Activated CD8-positive, alpha-beta memory T cell treated with anti-CD3 and anti-CD28 coated beads for 1 hour (primary cell): ENCODE measurements at regions not wholly inside any gene's neighbourhood (a gene's known extent, or its start where the extent isn't known, plus 50 kb on each side); places are given as distances from the start of the nearest gene placed in this dataset.
"Not testable (repeated sequence)": the region's sequence is repeated elsewhere in the genome, so short reads cannot be mapped to it uniquely, and the experiment has no call there.

ENCODE experiments used
- DNase-seq, 2 donors: peaks; one replicate each; pipeline ENCODE4 v3.0.0-alpha.2; 2020; ENCODE audit warnings: low read depth in 1 of 2; ENCODE audit errors: extremely low read depth in 1 of 2

GRCh38 chr13:22765547-22765946 is 415.2 kb upstream of the SGCG start:
- DNase-seq = no peak

- DNase-seq = no peak
Measured at GRCh38 chr13:22770891-22771290, 409.9 kb upstream of the SGCG start.

GRCh38 chr13:22773465-22773864 is 407.3 kb upstream of the SGCG start:
- no peak for DNase-seq

GRCh38 chr13:22776394-22777186 is 404.2 kb upstream of the SGCG start:
- no peak for DNase-seq

GRCh38 chr13:22777207-22777606 is 403.6 kb upstream of the SGCG start:
- DNase-seq = no peak

- no peak for DNase-seq
Measured at GRCh38 chr13:22789027-22789593, 391.7 kb upstream of the SGCG start.

GRCh38 chr13:22789916-22790315 is 390.9 kb upstream of the SGCG start:
- no peak for DNase-seq

GRCh38 chr13:22793598-22794134 is 387.1 kb upstream of the SGCG start:
- DNase-seq = no peak

- DNase-seq = no peak
Measured at GRCh38 chr13:22800526-22801401, 380.0 kb upstream of the SGCG start.

GRCh38 chr13:22801402-22802003 is 379.3 kb upstream of the SGCG start:
- no peak for DNase-seq

GRCh38 chr13:22812793-22813192 is 368.0 kb upstream of the SGCG start:
- no peak for DNase-seq

- DNase-seq = not testable (repeated sequence)
Measured at GRCh38 chr13:22813531-22814377, 367.0 kb upstream of the SGCG start.

GRCh38 chr13:22814433-22814832 is 366.3 kb upstream of the SGCG start:
- not testable (repeated sequence) for DNase-seq

- DNase-seq = no peak
Measured at GRCh38 chr13:22821589-22821988, 359.2 kb upstream of the SGCG start.

- no peak for DNase-seq
Measured at GRCh38 chr13:22825186-22825585, 355.6 kb upstream of the SGCG start.

GRCh38 chr13:22828081-22828480 is 352.7 kb upstream of the SGCG start:
- DNase-seq = no peak

GRCh38 chr13:22836475-22836874 is 344.3 kb upstream of the SGCG start:
- no peak for DNase-seq

GRCh38 chr13:22837980-22838647 is 342.7 kb upstream of the SGCG start:
- DNase-seq = no peak
